HepG2 (cell line): ENCODE measurements at regions not wholly inside any gene's neighbourhood (a gene's known extent, or its start where the extent isn't known, plus 50 kb on each side); places are given as distances from the start of the nearest gene placed in this dataset.

Source experiments
- ATAC-seq: fragments of 200-7000 bp; cut with Tn5 transposase; 3 replicates; pipeline ENCODE4 v1.9.1; 2020; ENCODE audit warnings: mild to moderate bottlenecking, moderate library complexity
- BruUV-seq: library from RNA; stranded (reverse); fragments of 400-500 nt; replicated peaks from 2 replicates; lab custom pipeline; 2021; lab: Mats Ljungman, UMichigan
- CTCF ChIA-PET: fragments of 300-600 bp; formaldehyde crosslinking; extraction: SDS; loops from one replicate; lab custom pipeline; 2021; ENCODE audit warnings: low total read pairs, inconsistent platforms, low intra/inter-chr PET ratio; lab: Yijun Ruan, JAX
- POLR2A ChIA-PET: fragments of 350-600 bp; sonication (Branson Sonifier 250); formaldehyde crosslinking; loops from one replicate; lab custom pipeline; 2020; ENCODE audit warnings: antibody characterized with exemption, inconsistent platforms; lab: Yijun Ruan, JAX
- DNase-seq: peaks from one replicate; pipeline ENCODE4 v3.0.0-alpha.2; 2015; ENCODE audit warnings: low spot score
- FAIRE-seq: peaks from 3 replicates; lab custom pipeline; 2011; peaks lifted over from hg19 to GRCh38; lab: Jason Lieb, UNC
- H2AFZ ChIP-seq: one replicate; pipeline ENCODE4 v1.6.1; 2011; ENCODE audit warnings: low read length, inconsistent platforms
- H3K27ac ChIP-seq: fragments of 300-600 bp; 3 replicates; pipeline ENCODE4 v1.8.0; 2011; ENCODE audit warnings: mixed run types, mild to moderate bottlenecking, mixed read lengths, low read length, inconsistent platforms; ENCODE audit not compliant: insufficient read depth; ENCODE audit errors: extremely low read length
- H3K27me3 ChIP-seq, 2 experiments: fragments of 200-600 bp in 1 of 2; 2 replicates in 1 of 2; 3 replicates in 1 of 2; pipeline versions ENCODE4 v1.6.0 to v1.8.0; 2011; ENCODE audit warnings: low read length in 2 of 2, mild to moderate bottlenecking in 2 of 2, moderate library complexity in 2 of 2, inconsistent platforms in 1 of 2; ENCODE audit not compliant: insufficient read depth in 2 of 2, control insufficient read depth in 1 of 2
- H3K36me3 ChIP-seq, 2 experiments: fragments of 200-600 bp in 1 of 2; replicated peaks in 1 of 2; 2 replicates in 1 of 2; 3 replicates in 1 of 2; pipeline versions ENCODE4 v1.5.1 to v1.8.0; 2011; ENCODE audit warnings: low read length in 2 of 2, inconsistent platforms in 1 of 2; ENCODE audit not compliant: insufficient read depth in 2 of 2, control insufficient read depth in 1 of 2
- H3K4me1 ChIP-seq: 2 replicates; pipeline ENCODE4 v1.5.1; 2012; ENCODE audit warnings: low read length, inconsistent platforms; ENCODE audit not compliant: insufficient read depth
- H3K4me2 ChIP-seq: 2 replicates; pipeline ENCODE4 v1.6.0; 2011; ENCODE audit warnings: low read depth, low read length, inconsistent platforms
- H3K4me3 ChIP-seq, 3 experiments: fragments of 200-600 bp in 1 of 3; sonication (generic), shearing (Covaris generic) in 1 of 3; replicated peaks in 1 of 3; 2 replicates each; pipeline ENCODE4 v1.5.1; 2011 to 2016; ENCODE audit warnings: low read length in 3 of 3, inconsistent platforms in 2 of 3, low read depth in 2 of 3, mild to moderate bottlenecking in 2 of 3, control low read depth in 1 of 3, mixed read lengths in 1 of 3; ENCODE audit not compliant: insufficient read depth in 1 of 3
- H3K79me2 ChIP-seq: one replicate; pipeline ENCODE4 v1.6.1; 2011; ENCODE audit warnings: low read length, inconsistent platforms; ENCODE audit not compliant: insufficient read depth
- H3K9ac ChIP-seq: 2 replicates; pipeline ENCODE4 v1.6.0; 2011; ENCODE audit warnings: mild to moderate bottlenecking, low read depth, low read length, inconsistent platforms; ENCODE audit not compliant: insufficient read depth
- H3K9me3 ChIP-seq: 2 replicates; pipeline ENCODE4 v1.5.1; 2012; ENCODE audit warnings: mild to moderate bottlenecking, low read length
- H4K20me1 ChIP-seq: 2 replicates; pipeline ENCODE4 v1.6.0; 2011; ENCODE audit warnings: inconsistent platforms, mild to moderate bottlenecking, low read length, moderate library complexity; ENCODE audit not compliant: insufficient read depth
- RXRA ChIP-seq: sonication (generic); formaldehyde crosslinking; IDR thresholded peaks from 2 replicates; pipeline ENCODE4 v1.5.1; 2020; ENCODE audit warnings: missing genetic modification reagents
- SMC3 ChIP-seq: IDR thresholded peaks from 2 replicates; pipeline ENCODE4 v1.6.1; 2011; ENCODE audit warnings: low read length, improper control_type of control experiment
- STAG1 ChIP-seq: sonication (generic); formaldehyde crosslinking; IDR thresholded peaks from 2 replicates; pipeline ENCODE4 v1.4.0; 2020; ENCODE audit warnings: missing genetic modification reagents
- WGBS: methylation state at CpG from one replicate; pipeline ENCODE4 v1.1.6; 2017; ENCODE audit warnings: low lambda C conversion rate; 5-methylcytosine and 5-hydroxymethylcytosine counted together
- in situ Hi-C: cut with HindIII; loops from 2 replicates; pipeline ENCODE4 v1.10.0; 2017; ENCODE audit warnings: low pct_unique_long_range_greater_than_20kb; ENCODE audit not compliant: extremely low pct_ligation_motif_present
- intact Hi-C: fragments of 100-400 bp; cut with micrococcal nuclease; formaldehyde crosslinking; loops from one replicate; pipeline ENCODE4 v1.10.0; 2022; ENCODE audit not compliant: unreplicated experiment
- TF ChIP-seq, protein P1 (sequence below): sonication (generic); formaldehyde crosslinking; IDR thresholded peaks from 2 replicates; pipeline ENCODE4 v1.5.0; 2020; ENCODE audit warnings: mild to moderate bottlenecking, missing genetic modification reagents, moderate library complexity
- TF ChIP-seq, protein P2 (sequence below): sonication (generic); formaldehyde crosslinking; IDR thresholded peaks from 2 replicates; pipeline ENCODE4 v1.4.0; 2020; ENCODE audit warnings: missing genetic modification reagents
- TF ChIP-seq, protein P3 (sequence below): sonication (generic); formaldehyde crosslinking; IDR thresholded peaks from 2 replicates; pipeline ENCODE4 v1.9.0; 2021; ENCODE audit warnings: missing genetic modification reagents, borderline replicate concordance

- peak; percentile 46 for FAIRE-seq
These were observed 101.6 kb downstream of the ZPLD1 start for GRCh38 chr3:102536456-102536855.

More at GRCh38 chr3:102536456-102536855, 101.6 kb downstream of the ZPLD1 start:
- Histone ChIP-seq H3K4me1 (no peaks in the 10 kb centered on the region), H3K36me3 (no peaks in the 10 kb centered on the region), H3K27me3 (no peaks in the 10 kb centered on the region), H3K9me3 (no peaks in the 10 kb centered on the region), H3K27ac (no peak overlapping the region), H4K20me1 (no peaks in the 10 kb centered on the region), H3K79me2 (no peaks in the 10 kb centered on the region), H2AFZ (no peak overlapping the region), H3K9ac (no peak overlapping the region), H3K4me2 (no peak overlapping the region), H3K4me3 (no peak overlapping the region)
- TF ChIP-seq, protein P1, sequence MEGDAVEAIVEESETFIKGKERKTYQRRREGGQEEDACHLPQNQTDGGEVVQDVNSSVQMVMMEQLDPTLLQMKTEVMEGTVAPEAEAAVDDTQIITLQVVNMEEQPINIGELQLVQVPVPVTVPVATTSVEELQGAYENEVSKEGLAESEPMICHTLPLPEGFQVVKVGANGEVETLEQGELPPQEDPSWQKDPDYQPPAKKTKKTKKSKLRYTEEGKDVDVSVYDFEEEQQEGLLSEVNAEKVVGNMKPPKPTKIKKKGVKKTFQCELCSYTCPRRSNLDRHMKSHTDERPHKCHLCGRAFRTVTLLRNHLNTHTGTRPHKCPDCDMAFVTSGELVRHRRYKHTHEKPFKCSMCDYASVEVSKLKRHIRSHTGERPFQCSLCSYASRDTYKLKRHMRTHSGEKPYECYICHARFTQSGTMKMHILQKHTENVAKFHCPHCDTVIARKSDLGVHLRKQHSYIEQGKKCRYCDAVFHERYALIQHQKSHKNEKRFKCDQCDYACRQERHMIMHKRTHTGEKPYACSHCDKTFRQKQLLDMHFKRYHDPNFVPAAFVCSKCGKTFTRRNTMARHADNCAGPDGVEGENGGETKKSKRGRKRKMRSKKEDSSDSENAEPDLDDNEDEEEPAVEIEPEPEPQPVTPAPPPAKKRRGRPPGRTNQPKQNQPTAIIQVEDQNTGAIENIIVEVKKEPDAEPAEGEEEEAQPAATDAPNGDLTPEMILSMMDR (CRISPR knock-in tag): peak; percentile 47
- TF ChIP-seq, protein P2, sequence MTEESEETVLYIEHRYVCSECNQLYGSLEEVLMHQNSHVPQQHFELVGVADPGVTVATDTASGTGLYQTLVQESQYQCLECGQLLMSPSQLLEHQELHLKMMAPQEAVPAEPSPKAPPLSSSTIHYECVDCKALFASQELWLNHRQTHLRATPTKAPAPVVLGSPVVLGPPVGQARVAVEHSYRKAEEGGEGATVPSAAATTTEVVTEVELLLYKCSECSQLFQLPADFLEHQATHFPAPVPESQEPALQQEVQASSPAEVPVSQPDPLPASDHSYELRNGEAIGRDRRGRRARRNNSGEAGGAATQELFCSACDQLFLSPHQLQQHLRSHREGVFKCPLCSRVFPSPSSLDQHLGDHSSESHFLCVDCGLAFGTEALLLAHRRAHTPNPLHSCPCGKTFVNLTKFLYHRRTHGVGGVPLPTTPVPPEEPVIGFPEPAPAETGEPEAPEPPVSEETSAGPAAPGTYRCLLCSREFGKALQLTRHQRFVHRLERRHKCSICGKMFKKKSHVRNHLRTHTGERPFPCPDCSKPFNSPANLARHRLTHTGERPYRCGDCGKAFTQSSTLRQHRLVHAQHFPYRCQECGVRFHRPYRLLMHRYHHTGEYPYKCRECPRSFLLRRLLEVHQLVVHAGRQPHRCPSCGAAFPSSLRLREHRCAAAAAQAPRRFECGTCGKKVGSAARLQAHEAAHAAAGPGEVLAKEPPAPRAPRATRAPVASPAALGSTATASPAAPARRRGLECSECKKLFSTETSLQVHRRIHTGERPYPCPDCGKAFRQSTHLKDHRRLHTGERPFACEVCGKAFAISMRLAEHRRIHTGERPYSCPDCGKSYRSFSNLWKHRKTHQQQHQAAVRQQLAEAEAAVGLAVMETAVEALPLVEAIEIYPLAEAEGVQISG: no peak
- TF ChIP-seq, protein P3, sequence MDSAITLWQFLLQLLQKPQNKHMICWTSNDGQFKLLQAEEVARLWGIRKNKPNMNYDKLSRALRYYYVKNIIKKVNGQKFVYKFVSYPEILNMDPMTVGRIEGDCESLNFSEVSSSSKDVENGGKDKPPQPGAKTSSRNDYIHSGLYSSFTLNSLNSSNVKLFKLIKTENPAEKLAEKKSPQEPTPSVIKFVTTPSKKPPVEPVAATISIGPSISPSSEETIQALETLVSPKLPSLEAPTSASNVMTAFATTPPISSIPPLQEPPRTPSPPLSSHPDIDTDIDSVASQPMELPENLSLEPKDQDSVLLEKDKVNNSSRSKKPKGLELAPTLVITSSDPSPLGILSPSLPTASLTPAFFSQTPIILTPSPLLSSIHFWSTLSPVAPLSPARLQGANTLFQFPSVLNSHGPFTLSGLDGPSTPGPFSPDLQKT (CRISPR knock-in tag): no peak
- TF ChIP-seq RXRA (CRISPR knock-in tag) (no peak), STAG1 (peak; percentile 67), SMC3 (peak; percentile 46; the same call in 1 of the 2 replicates)
- ATAC-seq (peak; percentile 68), DNase-seq (peak; percentile 16)
- WGBS: 5% methylated on average over 7 of the region's 7 CpGs
- POLR2A ChIA-PET: no interaction called here
- intact Hi-C loops (loop anchor here (1.0 kb wide), 2 partner anchors 307 to 733 kb away; no protein-coding TSS in a partner anchor), in situ Hi-C loops (loop anchor here (10.0 kb wide), 1 partner anchor 732 kb away; no protein-coding TSS in a partner anchor)
- CTCF ChIA-PET: interaction anchor here (1.2 to 1.8 kb wide), 3 partner anchors 301 to 727 kb away, joined by 4 to 8 read pairs (median 5); no protein-coding TSS in a partner anchor
- BruUV-seq: no TSS peak
